GM13977 (cell line): ENCODE measurements at regions not wholly inside any gene's neighbourhood (a gene's known extent, or its start where the extent isn't known, plus 50 kb on each side); places are given as distances from the start of the nearest gene placed in this dataset.

Experiments used
- DNase-seq: peaks from one replicate; pipeline ENCODE4 v3.0.0; 2012; ENCODE audit warnings: low spot score
- CTCF ChIP-seq: IDR thresholded peaks from 2 replicates; pipeline ENCODE4 v1.5.1; 2012; ENCODE audit warnings: mild to moderate bottlenecking, control low read depth; ENCODE audit not compliant: insufficient read depth; ENCODE audit errors: extremely low read depth, missing control alignments
- in situ Hi-C: fragments of 300-500 bp; cut with MboI; formaldehyde crosslinking; loops from one replicate; pipeline ENCODE4 v1.12.0; 2022; ENCODE audit warnings: low sequenced_read_pairs, low pct_unique_long_range_greater_than_20kb, mixed read lengths, inconsistent platforms; ENCODE audit not compliant: unreplicated experiment

GRCh38 chr1:58165073-58165472, 381.5 kb downstream of the OMA1 start:
- no peak for TF ChIP-seq CTCF
- in situ Hi-C loops: no loop called here
- no peak for DNase-seq

- no peak for DNase-seq
- in situ Hi-C loops: no loop called here
- peak; percentile 76 for TF ChIP-seq CTCF
Measured at GRCh38 chr1:58162952-58163550, 383.5 kb downstream of the OMA1 start.

GRCh38 chr1:58159434-58159830, 387.1 kb downstream of the OMA1 start:
- in situ Hi-C loops: no loop called here
- DNase-seq: no peak
- TF ChIP-seq CTCF: no peak

GRCh38 chr1:58158506-58159433, 387.8 kb downstream of the OMA1 start:
- TF ChIP-seq CTCF: no peak
- no peak for DNase-seq
- in situ Hi-C loops: no loop called here

- DNase-seq: no peak
- in situ Hi-C loops: no loop called here
- no peak for TF ChIP-seq CTCF
Measured at GRCh38 chr1:58158016-58158415, 388.5 kb downstream of the OMA1 start.

- no peak for TF ChIP-seq CTCF
- no peak for DNase-seq
- in situ Hi-C loops: no loop called here
Measured at GRCh38 chr1:58157256-58157655, 389.3 kb downstream of the OMA1 start.
